Heart left ventricle (tissue), 16 donors: ENCODE measurements at regions not wholly inside any gene's neighbourhood (a gene's known extent, or its start where the extent isn't known, plus 50 kb on each side); places are given as distances from the start of the nearest gene placed in this dataset.

ENCODE experiments used
- ATAC-seq, 4 donors: fragments of 200-7000 bp; cut with Tn5 transposase; one replicate each; pipeline ENCODE4 v1.9.1; 2020 to 2022; ENCODE audit warnings: moderate library complexity in 4 of 4, mild to moderate bottlenecking in 3 of 4, moderate number of reproducible peaks in 1 of 4
- DNase-seq, 5 donors: peaks; one replicate each; pipeline ENCODE4 v3.0.0-alpha.2; 2020
- H3K27ac ChIP-seq, 12 donors: fragments of 200-600 bp; sonication (generic) in 4 of 12; one replicate each; pipeline versions ENCODE4 v1.5.0 to v1.8.0; 2016 to 2022; ENCODE audit warnings: mild to moderate bottlenecking in 2 of 12
- H3K27me3 ChIP-seq, 9 donors: fragments of 200-600 bp; sonication (generic) in 2 of 9; one replicate each; pipeline versions ENCODE4 v1.5.1 to v1.8.0; 2016 to 2022; ENCODE audit warnings: mild to moderate bottlenecking in 3 of 9
- H3K36me3 ChIP-seq, 9 donors: fragments of 200-600 bp; sonication (generic) in 2 of 9; one replicate each; pipeline versions ENCODE4 v1.5.0 to v1.8.0; 2018 to 2022; ENCODE audit warnings: mild to moderate bottlenecking in 2 of 9
- H3K4me1 ChIP-seq, 12 donors: fragments of 200-600 bp; sonication (generic) in 4 of 12; one replicate each; pipeline versions ENCODE4 v1.5.0 to v1.8.0; 2016 to 2022; ENCODE audit warnings: mild to moderate bottlenecking in 3 of 12
- H3K4me3 ChIP-seq, 12 donors: fragments of 200-600 bp; sonication (generic) in 4 of 12; one replicate each; pipeline versions ENCODE4 v1.5.0 to v1.8.0; 2017 to 2022; ENCODE audit warnings: mild to moderate bottlenecking in 9 of 12, moderate library complexity in 4 of 12
- H3K9me3 ChIP-seq, 12 donors: fragments of 200-600 bp; sonication (generic) in 4 of 12; one replicate each; pipeline versions ENCODE4 v1.5.0 to v1.8.0; 2016 to 2022; ENCODE audit warnings: mild to moderate bottlenecking in 1 of 12
- CTCF ChIP-seq, 12 donors: fragments of 200-600 bp; sonication (generic) in 4 of 12; IDR thresholded peaks; one replicate each; pipeline versions ENCODE4 v1.5.0 to v1.8.0; 2018 to 2022; ENCODE audit warnings: antibody characterized with exemption in 12 of 12, mild to moderate bottlenecking in 5 of 12
- POLR2A ChIP-seq, 2 donors: fragments of 450-650 bp; IDR thresholded peaks; one replicate each; pipeline ENCODE4 v1.6.1; 2017; ENCODE audit warnings: antibody characterized with exemption in 2 of 2, mild to moderate bottlenecking in 2 of 2, moderate library complexity in 2 of 2
- WGBS, 4 donors: extraction: QIAGEN DNeasy Blood & Tissue Kit in 2 of 4; methylation state at CpG; one replicate each; pipeline versions ENCODE4 v1.1.5 to v1.1.7; 2013 to 2018; 5-methylcytosine and 5-hydroxymethylcytosine counted together
- intact Hi-C, 10 donors: fragments of 100-400 bp; cut with DNase I; formaldehyde crosslinking; loops; one replicate each; pipeline versions ENCODE4 v1.11.1 to v1.14.2; 2022
- donor health status: ischemic (EF 13 %, LVEDD 7.1; RV severe dilation, severe dysfunction).
- donor health status: healthy with polysubstance abuse.
- donor health status: DM: no; HTN: yes; CAD: no.
- donor health status: DM: no; HTN: no; CAD: no.
- donor health status: ischemic (EF 25% LVEDD 6.9; RV normal size, moderate dysfunction).
- donor health status: ischemic (EF 25% LVEDD 5.7; RV mildly dilated, moderate dysfunction).
- donor health status: healthy.
- donor health status: DM: yes; HTN: yes; CAD: no.
- donor health status: ischemic (EF 35%, LVEDD 5.7; RV mildly dilated, moderate dysfunction).
- donor health status: nonischemic (EF 11% LVEDD 7.7; RV severe dilation, severe dysfunction).
- donor health status: DM: yes; HTN: yes; CAD: no.
- donor health status: PGD.
- donor health status: ischemic (EF 29% LVEDD 5.4; RV normal size, mild dysfunction).
- donor health status: nonischemic (EF 23%, LVEDD 6.1; RV moderate dilation, normal function).

- Histone ChIP-seq H3K9me3 (no peaks in the 10 kb centered on the region), H3K4me3 (no peak overlapping the region), H3K27ac (no peak overlapping the region), H3K4me1 (no peaks in the 10 kb centered on the region), H3K36me3 (no peaks in the 10 kb centered on the region), H3K27me3 (peaks cover 0 to 3% (median 0%) of the 10 kb centered on the region in 9 donors)
- intact Hi-C loops = no loop called here
- no peak for TF ChIP-seq POLR2A (IDR thresholded peaks at IDR 0.05)
- no peak for TF ChIP-seq CTCF (IDR thresholded peaks at IDR 0.05)
- DNase-seq (no peak), ATAC-seq (no peak)
- 70 to 98% (median 95%) methylated on average over 10 of the region's 10 CpGs for WGBS, 4 donors
Observed at GRCh38 chr6:3608159-3608558, 143.4 kb downstream of the PXDC1 start.

DNA sequence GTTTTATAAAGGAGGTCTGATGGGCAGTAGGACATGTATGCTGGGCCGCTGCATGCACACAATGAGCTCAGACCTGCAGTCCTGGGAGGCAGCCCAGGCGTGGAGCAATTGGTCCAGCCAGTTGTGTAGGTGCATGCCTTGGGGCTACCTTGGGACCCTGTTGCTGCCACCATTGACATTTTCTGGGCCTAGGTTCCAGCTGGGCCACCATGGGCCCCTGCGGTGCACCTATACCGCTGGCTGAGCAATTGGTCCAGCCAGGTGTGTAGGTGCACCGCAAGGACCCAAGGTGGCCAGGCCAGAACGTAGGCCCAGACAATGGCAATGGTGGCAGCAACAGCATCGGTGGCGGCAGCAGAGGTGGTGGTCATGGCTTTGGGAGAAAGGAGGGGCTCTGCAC is 143.9 kb downstream of the PXDC1 start:
- WGBS, 4 donors = 90 to 98% (median 97%) methylated on average over 8 of the region's 8 CpGs
- intact Hi-C loops = no loop called here

DNA sequence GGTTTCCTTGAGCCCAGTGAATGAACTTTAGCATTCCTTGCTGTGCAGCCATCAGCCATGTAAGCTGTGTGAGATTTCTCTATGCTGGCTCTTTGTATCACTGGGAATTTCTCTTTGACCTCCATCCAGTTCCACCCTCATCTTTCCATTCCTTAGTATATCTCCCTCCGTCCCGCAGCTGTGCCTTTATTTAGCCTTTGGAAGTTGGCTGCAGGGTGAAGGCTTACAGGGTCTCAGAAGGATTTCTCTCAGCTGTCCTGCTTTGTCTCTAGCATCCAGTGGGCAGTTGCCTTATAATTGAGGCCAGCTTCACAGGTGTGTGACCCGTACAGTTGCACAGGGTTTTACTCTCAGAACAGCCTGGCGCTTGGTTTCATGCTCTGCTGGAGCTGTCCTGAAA is 144.3 kb downstream of the PXDC1 start:
- Histone ChIP-seq H3K27ac (no peak overlapping the region), H3K4me1 (no peaks in the 10 kb centered on the region), H3K27me3 (no peaks in the 10 kb centered on the region), H3K4me3 (no peak overlapping the region), H3K9me3 (peaks cover 0 to 8% (median 5%) of the 10 kb centered on the region in 12 donors), H3K36me3 (no peaks in the 10 kb centered on the region)
- TF ChIP-seq POLR2A (IDR thresholded peaks at IDR 0.05) = no peak
- no peak for DNase-seq
- intact Hi-C loops = no loop called here
- ATAC-seq = no peak
- 67 to 82% (median 79%) methylated on average over 4 of the region's 4 CpGs for WGBS, 4 donors

More for the DNA sequence above, 143.9 kb downstream of the PXDC1 start:
- Histone ChIP-seq H3K27ac (no peak overlapping the region), H3K4me1 (no peaks in the 10 kb centered on the region), H3K27me3 (peaks cover 0 to 2% (median 0%) of the 10 kb centered on the region in 9 donors), H3K36me3 (no peaks in the 10 kb centered on the region), H3K4me3 (no peak overlapping the region), H3K9me3 (peaks cover 0 to 4% (median 1%) of the 10 kb centered on the region in 12 donors)
- no peak for DNase-seq
- no peak for TF ChIP-seq CTCF (IDR thresholded peaks at IDR 0.05)
- ATAC-seq = no peak

DNA sequence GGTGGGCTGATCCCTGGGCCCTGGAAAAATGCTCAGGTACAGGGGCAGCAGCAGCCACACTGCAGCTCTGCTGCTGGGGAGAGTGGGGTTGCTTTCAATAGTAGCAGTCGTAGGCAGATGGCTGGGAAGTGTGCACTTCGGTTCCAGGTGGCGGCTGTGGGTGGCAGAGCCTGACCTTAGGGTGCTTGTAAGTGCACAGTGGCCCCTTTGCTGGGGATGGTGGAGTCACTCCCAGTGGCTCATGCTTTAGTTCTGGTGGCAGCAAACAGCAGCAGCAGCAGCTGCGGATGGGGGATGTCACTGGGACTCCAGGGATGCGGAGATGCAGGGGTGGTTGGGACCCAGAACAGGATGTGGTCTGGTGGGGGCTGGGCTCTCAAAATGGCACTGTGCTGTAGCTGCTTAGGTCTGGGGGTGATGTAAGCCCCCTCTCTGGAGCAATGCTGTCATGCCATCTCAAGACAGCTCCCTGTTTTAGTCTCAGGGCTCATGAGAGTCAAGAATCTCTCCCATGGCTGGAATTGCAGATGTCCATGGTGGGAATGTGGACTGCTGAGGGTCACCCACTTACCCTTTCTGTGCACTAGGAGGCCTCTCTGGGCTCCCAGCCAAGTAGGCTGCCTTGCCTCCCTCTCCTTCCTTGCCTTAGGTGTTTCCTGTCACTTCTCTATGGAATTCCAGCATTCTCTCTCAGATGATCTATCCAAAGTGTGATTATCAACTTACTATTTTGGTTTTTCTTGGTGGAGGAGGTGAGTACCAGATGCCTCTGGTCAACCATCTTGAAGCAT is 146.7 kb upstream of the SLC22A23 start:
- no peaks in the 10 kb centered on the region for H3K36me3 ChIP-seq
- no peak for DNase-seq
- peaks cover 0 to 28% (median 13%) of the 10 kb centered on the region in 12 donors for H3K9me3 ChIP-seq
- 86 to 97% (median 90%) methylated on average over 4 to 5 of the region's 5 CpGs for WGBS, 4 donors
- no peak overlapping the region for H3K27ac ChIP-seq
- no peak for ATAC-seq
- H3K27me3 ChIP-seq = no peaks in the 10 kb centered on the region
- no peaks in the 10 kb centered on the region for H3K4me1 ChIP-seq
- intact Hi-C loops = no loop called here
- H3K4me3 ChIP-seq = no peak overlapping the region
- TF ChIP-seq CTCF (IDR thresholded peaks at IDR 0.05) = no peak
- TF ChIP-seq POLR2A (IDR thresholded peaks at IDR 0.05) = no peak

DNA sequence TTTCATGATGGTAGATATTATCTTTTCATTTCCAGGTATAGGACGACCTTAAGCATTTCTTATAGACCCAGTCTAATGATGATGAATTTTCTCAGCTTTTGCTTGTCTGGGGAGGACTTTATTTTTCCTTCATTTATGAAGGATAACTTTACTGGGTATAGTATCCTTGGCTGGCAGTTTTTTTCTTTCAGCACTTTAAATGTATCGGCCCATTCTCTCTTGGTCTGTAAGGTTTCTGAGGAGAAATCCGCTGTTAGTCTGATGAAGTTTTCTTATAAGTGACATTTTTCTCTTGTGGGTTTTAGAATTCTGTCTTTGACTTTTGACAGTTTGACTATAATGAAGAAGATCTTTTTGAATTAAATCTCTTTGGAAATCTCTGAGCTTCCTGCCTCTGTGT is 144.7 kb upstream of the SLC22A23 start:
- no peak overlapping the region for H3K4me3 ChIP-seq
- TF ChIP-seq CTCF (IDR thresholded peaks at IDR 0.05) (no peak), POLR2A (IDR thresholded peaks at IDR 0.05) (no peak)

More for the DNA sequence above, 144.7 kb upstream of the SLC22A23 start:
- intact Hi-C loops = no loop called here
- Histone ChIP-seq H3K36me3 (no peaks in the 10 kb centered on the region), H3K4me1 (no peaks in the 10 kb centered on the region), H3K27me3 (no peaks in the 10 kb centered on the region), H3K27ac (no peak overlapping the region), H3K9me3 (peaks cover 0 to 29% (median 13%) of the 10 kb centered on the region in 12 donors)
- WGBS, 4 donors = 96 to 97% (median 96%) methylated on average over 3 of the region's 3 CpGs
- DNase-seq = no peak
- no peak for ATAC-seq
